ENCODE measurements at regions not wholly inside any gene's neighbourhood (a gene's known extent, or its start where the extent isn't known, plus 50 kb on each side); places are given as distances from the start of the nearest gene placed in this dataset.

- no peak for TF ChIP-seq CTCF (IDR thresholded peaks at IDR 0.05; ENCODE audit: insufficient read depth, low read length)
- TF ChIP-seq GABPA (IDR thresholded peaks at IDR 0.05; ENCODE audit: low read depth) = no peak
- TF ChIP-seq POLR2AphosphoS5 (IDR thresholded peaks at IDR 0.05; ENCODE audit: low read depth) = no peak
- H3K4me3 ChIP-seq (replicated peaks; ENCODE audit: insufficient read depth, low read length) = no peak overlapping the region
- H3K27me3 ChIP-seq (ENCODE audit: insufficient read depth, poor library complexity, severe bottlenecking) = no peaks in the 10 kb centered on the region
- no peak for DNase-seq (ENCODE audit: low read depth in 1 of 2, low spot score in 1 of 2)
- no peak overlapping the region for H3K27ac ChIP-seq (replicated peaks)
These were observed 445.4 kb upstream of the NFIA start for GRCh38 chr1:60636946-60637345.

GRCh38 chr1:60634106-60634505 is 448.3 kb upstream of the NFIA start:
- no peak for TF ChIP-seq SPI1 (IDR thresholded peaks at IDR 0.05; ENCODE audit: borderline replicate concordance, low read depth)
- TF ChIP-seq POLR2AphosphoS5 (IDR thresholded peaks at IDR 0.05; ENCODE audit: low read depth) = no peak
- Histone ChIP-seq H3K27me3 (ENCODE audit: insufficient read depth, poor library complexity, severe bottlenecking) (no peaks in the 10 kb centered on the region), H3K4me3 (replicated peaks; ENCODE audit: insufficient read depth, low read length) (no peak overlapping the region), H3K27ac (replicated peaks) (no peak overlapping the region)
- DNase-seq (ENCODE audit: low read depth in 1 of 2, low spot score in 1 of 2) = no peak

GRCh38 chr1:60622486-60622885 is 459.9 kb upstream of the NFIA start:
- Histone ChIP-seq H3K27me3 (ENCODE audit: insufficient read depth, poor library complexity, severe bottlenecking) (peaks cover 3% of the 10 kb centered on the region), H3K4me3 (replicated peaks; ENCODE audit: insufficient read depth, low read length) (no peak overlapping the region), H3K27ac (replicated peaks) (no peak overlapping the region)
- DNase-seq (ENCODE audit: low read depth in 1 of 2, low spot score in 1 of 2) = no peak
- TF ChIP-seq SPI1 (IDR thresholded peaks at IDR 0.05; ENCODE audit: borderline replicate concordance, low read depth) (no peak), REST (IDR thresholded peaks at IDR 0.05; ENCODE audit: insufficient replicate concordance, low read depth) (no peak), CTCF (IDR thresholded peaks at IDR 0.05; ENCODE audit: insufficient read depth, low read length) (no peak), POLR2AphosphoS5 (IDR thresholded peaks at IDR 0.05; ENCODE audit: low read depth) (no peak), GABPA (IDR thresholded peaks at IDR 0.05; ENCODE audit: low read depth) (no peak)

GRCh38 chr1:60621368-60621851 is 461.0 kb upstream of the NFIA start:
- no peak overlapping the region for H3K4me3 ChIP-seq (replicated peaks; ENCODE audit: insufficient read depth, low read length)
- no peak for DNase-seq (ENCODE audit: low read depth in 1 of 2, low spot score in 1 of 2)
- TF ChIP-seq REST (IDR thresholded peaks at IDR 0.05; ENCODE audit: insufficient replicate concordance, low read depth) (no peak), POLR2AphosphoS5 (IDR thresholded peaks at IDR 0.05; ENCODE audit: low read depth) (no peak), GABPA (IDR thresholded peaks at IDR 0.05; ENCODE audit: low read depth) (no peak), CTCF (IDR thresholded peaks at IDR 0.05; ENCODE audit: insufficient read depth, low read length) (no peak), SPI1 (IDR thresholded peaks at IDR 0.05; ENCODE audit: borderline replicate concordance, low read depth) (no peak)

More at GRCh38 chr1:60621368-60621851, 461.0 kb upstream of the NFIA start:
- H3K27me3 ChIP-seq (ENCODE audit: insufficient read depth, poor library complexity, severe bottlenecking) = peaks cover 3% of the 10 kb centered on the region
- H3K27ac ChIP-seq (replicated peaks) = no peak overlapping the region

Data from HL-60 (cell line).